ENCODE measurements at regions not wholly inside any gene's neighbourhood (a gene's known extent, or its start where the extent isn't known, plus 50 kb on each side); places are given as distances from the start of the nearest gene placed in this dataset.

- ChIA-PET POLR2A (no interaction called here), CTCF (no interaction called here)
- no peak for TF ChIP-seq POLR2AphosphoS5 (IDR thresholded peaks at IDR 0.05; ENCODE audit: insufficient read depth, low read depth, low read length)
- no peak for TF ChIP-seq MAX (IDR thresholded peaks at IDR 0.05; ENCODE audit: insufficient read depth, insufficient read length)
- no peak for TF ChIP-seq MYC (IDR thresholded peaks at IDR 0.05; ENCODE audit: low read depth, low read length)
- TF ChIP-seq CTCF (IDR thresholded peaks at IDR 0.05; ENCODE audit: extremely low read depth in 1 of 2, insufficient read depth in 1 of 2, low read depth in 1 of 2, low read length in 2 of 2): no peak
- no peak for TF ChIP-seq FOS (IDR thresholded peaks at IDR 0.05; ENCODE audit: borderline replicate concordance, insufficient read depth, low read length)
- no peak for TF ChIP-seq JUN (IDR thresholded peaks at IDR 0.05; ENCODE audit: borderline replicate concordance, insufficient read depth, insufficient read length, low read depth)
- TF ChIP-seq POLR2A (IDR thresholded peaks at IDR 0.05; ENCODE audit: low read depth, low read length): no peak
- no peak for TF ChIP-seq GATA2 (IDR thresholded peaks at IDR 0.05; ENCODE audit: insufficient read depth, insufficient read length, low read depth, low read length)
- dilution Hi-C loops (cut with MboI; ENCODE audit: extremely low pct_ligation_motif_present, low sequenced_read_pairs) (no loop called here), intact Hi-C loops (cut with micrococcal nuclease) (loop anchor here (5.0 kb wide), 1 partner anchor 596 kb away; no protein-coding TSS in a partner anchor)
- Histone ChIP-seq H2AFZ (ENCODE audit: low read depth, low read length) (no peak overlapping the region), H3K36me3 (ENCODE audit: control insufficient read depth in 2 of 2, extremely low read depth in 1 of 2, insufficient read depth in 2 of 2, low read length in 2 of 2) (no peaks in the 10 kb centered on the region), H3K27me3 (ENCODE audit: control insufficient read depth in 2 of 2, insufficient read depth in 2 of 2, low read length in 2 of 2) (no peaks in the 10 kb centered on the region), H3K9me3 (replicated peaks; ENCODE audit: control insufficient read depth, insufficient read depth, low read length) (no peaks in the 10 kb centered on the region), H3K9ac (replicated peaks; ENCODE audit: extremely low read depth, insufficient read depth, low read length) (no peak overlapping the region), H4K20me1 (replicated peaks; ENCODE audit: control insufficient read depth, extremely low read depth, insufficient read depth, low read length) (no peaks in the 10 kb centered on the region), H3K4me1 (ENCODE audit: control insufficient read depth, extremely low read depth, insufficient read depth, low read length) (no peaks in the 10 kb centered on the region), H3K79me2 (ENCODE audit: control insufficient read depth, insufficient read depth, low read length) (no peaks in the 10 kb centered on the region), H3K27ac (ENCODE audit: insufficient read depth, low read depth, low read length) (no peak overlapping the region), H3K4me3 (replicated peaks in 1 of 3; ENCODE audit: insufficient read depth in 1 of 3, low read depth in 1 of 3, low read length in 3 of 3) (no peak overlapping the region), H3K9me1 (replicated peaks; ENCODE audit: control insufficient read depth, extremely low read depth, insufficient read depth, low read length) (no peaks in the 10 kb centered on the region), H3K4me2 (ENCODE audit: insufficient read depth, low read length) (no peak overlapping the region)
- FAIRE-seq: no peak
- no peak for DNase-seq (ENCODE audit: low read depth, low spot score)
- no TSS peak for BruUV-seq (replicated peaks)
Measured at GRCh38 chr5:129171194-129171944, 76.8 kb downstream of the ISOC1 start.
